GM12872 (cell line): ENCODE measurements at regions not wholly inside any gene's neighbourhood (a gene's known extent, or its start where the extent isn't known, plus 50 kb on each side); places are given as distances from the start of the nearest gene placed in this dataset.

Experiments
- CTCF ChIP-seq: IDR thresholded peaks from 3 replicates; pipeline ENCODE4 v1.5.1; 2011; ENCODE audit warnings: low read depth, mild to moderate bottlenecking, low read length, moderate library complexity; ENCODE audit not compliant: insufficient read depth

GRCh38 chr10:110388687-110389052 lies 84.0 kb upstream of the SMNDC1 start:
- no peak for TF ChIP-seq CTCF

DNA sequence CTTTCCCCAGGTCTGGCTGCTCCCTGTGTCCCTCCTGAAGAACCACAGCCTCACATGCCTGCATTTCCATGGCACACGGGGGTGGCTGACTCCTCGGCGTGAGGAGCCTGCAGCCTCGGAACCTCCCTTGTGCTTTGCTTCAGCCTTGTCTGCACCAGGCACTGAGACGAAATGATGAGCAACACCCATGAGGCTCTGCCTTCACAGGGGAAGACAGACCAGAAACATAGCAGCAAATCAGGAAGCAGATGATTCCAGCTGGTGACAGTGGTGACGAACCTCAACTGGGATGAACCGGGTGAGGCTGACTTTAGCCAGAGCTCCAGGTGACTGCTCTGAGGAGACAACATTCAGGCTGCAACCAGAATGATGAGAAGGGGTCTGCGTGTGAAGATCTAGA lies 84.5 kb upstream of the SMNDC1 start:
- TF ChIP-seq CTCF, result no peak

DNA sequence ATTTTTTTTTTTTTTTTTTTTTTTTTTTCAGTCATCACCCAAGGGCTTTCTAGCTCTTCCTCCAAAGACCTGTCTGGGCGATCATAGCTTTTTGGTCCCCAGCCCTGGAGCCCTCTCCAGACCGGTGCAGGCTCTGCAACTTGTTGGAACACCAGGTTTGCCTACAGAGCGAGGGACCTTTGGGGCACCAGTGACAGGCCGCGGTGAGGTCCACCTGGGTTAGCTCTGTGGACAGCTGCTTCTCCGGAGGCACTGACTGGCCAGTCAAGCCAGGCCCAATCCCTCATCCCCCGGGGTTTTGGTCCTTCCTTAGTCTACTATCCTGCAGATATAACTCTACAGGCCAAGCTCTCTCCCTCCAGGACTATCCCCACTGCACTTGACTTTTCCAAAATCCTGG lies 86.8 kb upstream of the SMNDC1 start:
- TF ChIP-seq CTCF, result no peak

- TF ChIP-seq CTCF, result no peak
Measured at GRCh38 chr10:110392121-110392520, 87.4 kb upstream of the SMNDC1 start.

GRCh38 chr10:110392868-110393740 lies 88.4 kb upstream of the SMNDC1 start:
- TF ChIP-seq CTCF, result no peak

DNA sequence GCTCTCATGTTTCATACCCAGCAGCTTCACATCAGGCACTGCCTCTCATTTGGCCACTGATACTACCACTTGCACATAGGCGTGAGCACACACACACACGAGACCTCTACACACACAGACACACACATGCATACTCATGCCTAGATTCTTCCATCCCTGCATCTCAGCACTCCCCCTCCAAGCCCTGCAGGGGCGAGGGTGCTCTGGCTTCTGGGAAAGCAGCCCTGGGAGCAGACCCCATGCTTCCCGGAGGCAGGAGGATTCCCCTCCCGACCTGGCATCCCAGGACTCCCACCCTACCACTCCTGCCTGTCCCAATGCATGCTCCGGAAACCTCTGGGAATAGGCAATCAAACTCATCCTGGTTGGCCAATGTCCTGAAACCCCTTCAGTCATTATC lies 89.1 kb upstream of the SMNDC1 start:
- no peak for TF ChIP-seq CTCF

DNA sequence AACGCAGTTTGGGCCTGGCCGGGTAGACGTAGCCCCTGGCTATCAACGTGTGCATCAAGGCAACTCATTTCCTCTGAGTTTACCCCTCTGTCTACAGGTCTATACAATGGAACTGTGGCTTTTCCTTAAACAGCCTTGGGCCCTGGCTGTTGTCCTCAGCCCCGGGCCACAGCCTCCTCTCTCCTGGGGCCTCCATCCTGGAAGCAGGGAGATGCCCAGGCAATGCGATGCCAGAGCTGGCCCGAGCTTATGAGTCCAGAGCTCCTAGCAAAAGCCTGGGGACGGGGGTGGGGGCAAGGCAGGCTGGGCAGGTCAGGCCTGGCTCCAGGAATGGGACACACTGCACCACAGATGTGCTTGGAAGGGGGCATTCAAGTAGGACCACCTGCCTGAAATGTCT lies 89.6 kb upstream of the SMNDC1 start:
- TF ChIP-seq CTCF, result no peak

DNA sequence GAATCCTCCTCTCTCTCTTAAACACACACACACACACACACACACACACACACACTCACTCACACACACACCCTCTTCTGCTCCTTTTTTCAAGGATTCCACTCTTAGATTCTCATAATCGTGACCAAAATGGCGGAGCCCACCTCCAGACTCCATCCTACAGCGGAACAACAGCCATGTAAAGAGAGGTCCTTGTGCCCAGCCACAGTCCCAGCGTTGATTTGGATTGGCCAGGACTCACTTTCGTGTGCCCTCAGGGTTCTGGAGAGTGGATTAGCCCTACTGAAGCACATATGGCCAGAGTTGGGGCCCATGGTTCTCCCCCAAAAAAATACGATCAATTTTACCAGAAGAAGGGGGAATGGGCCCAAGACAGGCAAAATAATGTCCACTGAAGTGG lies 90.2 kb upstream of the SMNDC1 start:
- TF ChIP-seq CTCF, result no peak
